ENCODE measurements at regions not wholly inside any gene's neighbourhood (a gene's known extent, or its start where the extent isn't known, plus 50 kb on each side); places are given as distances from the start of the nearest gene placed in this dataset.

GRCh38 chr4:187414716-187415115, 580.9 kb upstream of the ZFP42 start:
- Histone ChIP-seq H3K9me3 (ENCODE audit: low read depth, low read length, poor library complexity, severe bottlenecking) (no peaks in the 10 kb centered on the region), H3K27me3 (replicated peaks; ENCODE audit: insufficient read depth, low read depth, low read length, poor library complexity) (peaks cover 22% of the 10 kb centered on the region), H3K4me3 (ENCODE audit: low read depth, low read length, poor library complexity, severe bottlenecking) (no peak overlapping the region), H3K4me1 (ENCODE audit: insufficient read depth, low read length, poor library complexity, severe bottlenecking) (no peaks in the 10 kb centered on the region), H3K27ac (ENCODE audit: low read depth, low read length, poor library complexity, severe bottlenecking) (no peak overlapping the region), H3K36me3 (ENCODE audit: insufficient read depth, low read length, poor library complexity, severe bottlenecking) (no peaks in the 10 kb centered on the region)
- POLR2A ChIA-PET (ENCODE audit: low non-redundant PET) = no interaction called here
- intact Hi-C loops (cut with micrococcal nuclease; ENCODE audit: unreplicated experiment) = no loop called here
- CTCF ChIA-PET = no interaction called here
- no TSS peak for BruUV-seq (replicated peaks)
- no peak for TF ChIP-seq EZH2 (IDR thresholded peaks at IDR 0.05; ENCODE audit: borderline replicate concordance, low read depth, low read length, poor library complexity, severe bottlenecking)
- no peak for TF ChIP-seq CTCF (conservative IDR thresholded peaks at IDR 0.05; ENCODE audit: low read depth, low read length)
- no peak for DNase-seq (ENCODE audit: low spot score)

GRCh38 chr4:187415231-187415630, 580.3 kb upstream of the ZFP42 start:
- H3K36me3 ChIP-seq (ENCODE audit: insufficient read depth, low read length, poor library complexity, severe bottlenecking) = no peaks in the 10 kb centered on the region
- intact Hi-C loops (cut with micrococcal nuclease; ENCODE audit: unreplicated experiment) = no loop called here
- DNase-seq (ENCODE audit: low spot score) = no peak
- no peak overlapping the region for H3K27ac ChIP-seq (ENCODE audit: low read depth, low read length, poor library complexity, severe bottlenecking)
- POLR2A ChIA-PET (ENCODE audit: low non-redundant PET) = no interaction called here
- TF ChIP-seq EZH2 (IDR thresholded peaks at IDR 0.05; ENCODE audit: borderline replicate concordance, low read depth, low read length, poor library complexity, severe bottlenecking) = no peak
- TF ChIP-seq CTCF (conservative IDR thresholded peaks at IDR 0.05; ENCODE audit: low read depth, low read length) = no peak
- no peaks in the 10 kb centered on the region for H3K4me1 ChIP-seq (ENCODE audit: insufficient read depth, low read length, poor library complexity, severe bottlenecking)
- CTCF ChIA-PET = no interaction called here
- H3K4me3 ChIP-seq (ENCODE audit: low read depth, low read length, poor library complexity, severe bottlenecking) = no peak overlapping the region
- no TSS peak for BruUV-seq (replicated peaks)
- no peaks in the 10 kb centered on the region for H3K9me3 ChIP-seq (ENCODE audit: low read depth, low read length, poor library complexity, severe bottlenecking)
- H3K27me3 ChIP-seq (replicated peaks; ENCODE audit: insufficient read depth, low read depth, low read length, poor library complexity) = peaks cover 22% of the 10 kb centered on the region

GRCh38 chr4:187416216-187416615, 579.4 kb upstream of the ZFP42 start:
- Histone ChIP-seq H3K4me1 (ENCODE audit: insufficient read depth, low read length, poor library complexity, severe bottlenecking) (no peaks in the 10 kb centered on the region), H3K27me3 (replicated peaks; ENCODE audit: insufficient read depth, low read depth, low read length, poor library complexity) (peaks cover 17% of the 10 kb centered on the region), H3K4me3 (ENCODE audit: low read depth, low read length, poor library complexity, severe bottlenecking) (no peak overlapping the region), H3K27ac (ENCODE audit: low read depth, low read length, poor library complexity, severe bottlenecking) (no peak overlapping the region), H3K36me3 (ENCODE audit: insufficient read depth, low read length, poor library complexity, severe bottlenecking) (no peaks in the 10 kb centered on the region), H3K9me3 (ENCODE audit: low read depth, low read length, poor library complexity, severe bottlenecking) (no peaks in the 10 kb centered on the region)
- no TSS peak for BruUV-seq (replicated peaks)
- CTCF ChIA-PET = interaction anchor here (0.5 to 0.6 kb wide), 3 partner anchors 746 to 943 kb away, joined by 3 read pairs; no protein-coding TSS in a partner anchor
- DNase-seq (ENCODE audit: low spot score) = no peak
- POLR2A ChIA-PET (ENCODE audit: low non-redundant PET) = no interaction called here
- intact Hi-C loops (cut with micrococcal nuclease; ENCODE audit: unreplicated experiment) = no loop called here
- no peak for TF ChIP-seq EZH2 (IDR thresholded peaks at IDR 0.05; ENCODE audit: borderline replicate concordance, low read depth, low read length, poor library complexity, severe bottlenecking)
- no peak for TF ChIP-seq CTCF (conservative IDR thresholded peaks at IDR 0.05; ENCODE audit: low read depth, low read length)

Measured in A673 (cell line).